B cell (primary cell): ENCODE measurements at regions not wholly inside any gene's neighbourhood (a gene's known extent, or its start where the extent isn't known, plus 50 kb on each side); places are given as distances from the start of the nearest gene placed in this dataset.

ENCODE experiments used
- ATAC-seq: fragments of 200-7000 bp; cut with Tn5 transposase; one replicate; pipeline ENCODE4 v1.10.0; 2021; ENCODE audit warnings: low read depth, mild to moderate bottlenecking, moderate number of reproducible peaks, moderate library complexity
- CTCF ChIA-PET: fragments of 350-600 bp; sonication (Branson Sonifier 250); formaldehyde crosslinking; loops from one replicate; lab custom pipeline; 2021; ENCODE audit warnings: antibody characterized with exemption, inconsistent platforms; lab: Charles Lee
- POLR2A ChIA-PET: fragments of 350-600 bp; sonication (Branson Sonifier 250); formaldehyde crosslinking; loops from one replicate; lab custom pipeline; 2021; ENCODE audit warnings: antibody characterized with exemption; lab: Charles Lee
- DNase-seq: peaks from one replicate; pipeline ENCODE4 v3.0.0; 2013
- H2AFZ ChIP-seq: 2 replicates; pipeline ENCODE4 v1.6.1; 2012; ENCODE audit warnings: mild to moderate bottlenecking, low read depth, low read length; ENCODE audit not compliant: insufficient read depth, poor library complexity, severe bottlenecking
- H3K27ac ChIP-seq, 2 donors: 1 replicate in 1 of 2; 2 replicates in 1 of 2; pipeline ENCODE4 v1.5.1; 2012 to 2013; ENCODE audit warnings: low read length in 2 of 2, mild to moderate bottlenecking in 2 of 2, moderate library complexity in 1 of 2
- H3K27me3 ChIP-seq, 4 experiments: fragments of 200-600 bp in 1 of 4; sonication (generic) in 1 of 4; replicated peaks in 1 of 4; 1 replicate in 2 of 4; 2 replicates in 2 of 4; pipeline versions ENCODE4 v1.6.1 to v1.7.0; 2013 to 2016; ENCODE audit warnings: low read length in 3 of 4, mild to moderate bottlenecking in 2 of 4, mixed read lengths in 1 of 4, moderate library complexity in 1 of 4; ENCODE audit not compliant: insufficient read depth in 4 of 4, control insufficient read depth in 3 of 4; ENCODE audit errors: control extremely low read depth in 1 of 4
- H3K36me3 ChIP-seq, 2 experiments: replicated peaks in 1 of 2; 1 replicate in 1 of 2; 2 replicates in 1 of 2; pipeline versions ENCODE4 v1.6.1 to v1.7.1; 2013; ENCODE audit warnings: low read length in 1 of 2; ENCODE audit not compliant: insufficient read depth in 2 of 2, control insufficient read depth in 1 of 2; ENCODE audit errors: control extremely low read depth in 1 of 2, extremely low read depth in 1 of 2
- H3K4me1 ChIP-seq, 2 donors: fragments of 200-600 bp in 1 of 2; sonication (generic) in 1 of 2; 1 replicate in 1 of 2; 2 replicates in 1 of 2; pipeline versions ENCODE4 v1.5.1 to v1.6.1; 2013 to 2017; ENCODE audit warnings: low read length in 2 of 2; ENCODE audit not compliant: control insufficient read depth in 2 of 2, insufficient read depth in 2 of 2
- H3K4me2 ChIP-seq: replicated peaks from 2 replicates; pipeline ENCODE3; 2012; ENCODE audit warnings: mild to moderate bottlenecking, low read depth, low read length; ENCODE audit not compliant: poor library complexity, severe bottlenecking
- H3K4me3 ChIP-seq, 5 experiments: fragments of 200-600 bp in 1 of 5; sonication (generic) in 1 of 5; 1 replicate in 3 of 5; 2 replicates in 2 of 5; pipeline versions ENCODE4 v1.5.1 to v1.7.0; 2011 to 2016; ENCODE audit warnings: low read length in 4 of 5, mild to moderate bottlenecking in 4 of 5, low read depth in 2 of 5, control low read depth in 1 of 5, moderate library complexity in 1 of 5; ENCODE audit not compliant: insufficient read depth in 1 of 5; ENCODE audit errors: control extremely low read depth in 1 of 5, extremely low read depth in 1 of 5
- H3K79me2 ChIP-seq: fragments of 200-600 bp; sonication (generic); one replicate; pipeline ENCODE4 v1.6.0; 2016; ENCODE audit warnings: low read length; ENCODE audit not compliant: control insufficient read depth, insufficient read depth
- H3K9ac ChIP-seq: fragments of 200-600 bp; sonication (generic); 2 replicates; pipeline ENCODE4 v1.6.1; 2017; ENCODE audit warnings: mild to moderate bottlenecking, low read length, moderate library complexity
- H3K9me3 ChIP-seq, 3 donors: one replicate each; pipeline versions ENCODE4 v1.6.1 to v1.7.1; 2013; ENCODE audit warnings: low read length in 2 of 3; ENCODE audit not compliant: control insufficient read depth in 2 of 3, insufficient read depth in 1 of 3; ENCODE audit errors: control extremely low read depth in 1 of 3
- H4K20me1 ChIP-seq: 2 replicates; pipeline ENCODE4 v1.6.0; 2012; ENCODE audit warnings: mild to moderate bottlenecking, low read length; ENCODE audit not compliant: insufficient read depth, control insufficient read depth, poor library complexity, severe bottlenecking
- H3K27ac Mint-ChIP-seq: one replicate; pipeline ENCODE4 v1.8.0; 2021; ENCODE audit warnings: mixed read lengths
- H3K27me3 Mint-ChIP-seq: one replicate; pipeline ENCODE4 v1.8.0; 2021; ENCODE audit warnings: mixed read lengths
- H3K4me1 Mint-ChIP-seq: one replicate; pipeline ENCODE4 v1.8.0; 2021; ENCODE audit warnings: mixed read lengths
- H3K4me3 Mint-ChIP-seq: one replicate; pipeline ENCODE4 v1.8.0; 2021; ENCODE audit warnings: mixed read lengths
- H3K9me3 Mint-ChIP-seq: one replicate; pipeline ENCODE4 v1.8.0; 2022; ENCODE audit warnings: mixed read lengths; ENCODE audit not compliant: insufficient read depth
- CTCF ChIP-seq: fragments of 200-600 bp; IDR thresholded peaks from one replicate; pipeline ENCODE4 v1.8.0; 2022; ENCODE audit warnings: antibody characterized with exemption, mild to moderate bottlenecking
- EZH2 ChIP-seq: IDR thresholded peaks from 2 replicates; pipeline ENCODE4 v1.6.1; 2012; ENCODE audit warnings: borderline replicate concordance, low read depth, mild to moderate bottlenecking, moderate library complexity, low read length; ENCODE audit not compliant: insufficient read depth, poor library complexity, severe bottlenecking
- WGBS: methylation state at CpG from one replicate; pipeline ENCODE4 v1.1.5; 2013; ENCODE audit warnings: missing lambda C conversion rate; ENCODE audit not compliant: insufficient coverage; 5-methylcytosine and 5-hydroxymethylcytosine counted together
- intact Hi-C: fragments of 100-400 bp; cut with micrococcal nuclease; formaldehyde crosslinking; loops from one replicate; pipeline ENCODE4 v1.10.0; 2022

- no peak overlapping the region for H3K27ac ChIP-seq
- H3K79me2 ChIP-seq: no peaks in the 10 kb centered on the region
- Mint-ChIP-seq H3K9me3 (peaks cover 3% of the 10 kb centered on the region), H3K27ac (no peak overlapping the region), H3K27me3 (no peaks in the 10 kb centered on the region), H3K4me3 (no peak overlapping the region), H3K4me1 (no peaks in the 10 kb centered on the region)
- peaks cover 0 to 4% (median 2%) of the 10 kb centered on the region in 3 donors for H3K9me3 ChIP-seq
- no peaks in the 10 kb centered on the region for H3K4me1 ChIP-seq
- H3K36me3 ChIP-seq: no peaks in the 10 kb centered on the region
- WGBS: no CpG with 5 or more reads among the region's 2 CpGs
- ChIA-PET POLR2A (no interaction called here), CTCF (no interaction called here)
- H4K20me1 ChIP-seq: no peaks in the 10 kb centered on the region
- H3K27me3 ChIP-seq: no peaks in the 10 kb centered on the region
- no peak overlapping the region for H3K9ac ChIP-seq
- no peak for TF ChIP-seq EZH2
- no peak for TF ChIP-seq CTCF
- H3K4me3 ChIP-seq: no peak overlapping the region
- no peak overlapping the region for H3K4me2 ChIP-seq
- DNase-seq: no peak
- no peak overlapping the region for H2AFZ ChIP-seq
- no peak for ATAC-seq
- intact Hi-C loops: no loop called here
These were observed 1369.8 kb downstream of the PCDH9 start for GRCh38 chr13:65860306-65860705.

- Mint-ChIP-seq H3K27me3 (no peaks in the 10 kb centered on the region), H3K9me3 (no peaks in the 10 kb centered on the region), H3K4me3 (no peak overlapping the region), H3K27ac (no peak overlapping the region), H3K4me1 (no peaks in the 10 kb centered on the region)
- Histone ChIP-seq H3K27me3 (no peaks in the 10 kb centered on the region), H3K27ac (no peak overlapping the region), H3K4me2 (no peak overlapping the region), H3K9me3 (peaks cover 0 to 2% (median 0%) of the 10 kb centered on the region in 3 donors), H3K4me1 (no peaks in the 10 kb centered on the region), H3K36me3 (no peaks in the 10 kb centered on the region), H3K9ac (no peak overlapping the region), H2AFZ (no peak overlapping the region), H3K79me2 (no peaks in the 10 kb centered on the region), H3K4me3 (no peak overlapping the region), H4K20me1 (no peaks in the 10 kb centered on the region)
- ChIA-PET CTCF (no interaction called here), POLR2A (no interaction called here)
- intact Hi-C loops: no loop called here
- DNase-seq (no peak), ATAC-seq (no peak)
- WGBS: no CpG with 5 or more reads among the region's 1 CpG
- TF ChIP-seq CTCF: no peak
- TF ChIP-seq EZH2: no peak
These were observed 1372.1 kb downstream of the PCDH9 start for GRCh38 chr13:65857942-65858565.
